ENCODE measurements at regions not wholly inside any gene's neighbourhood (a gene's known extent, or its start where the extent isn't known, plus 50 kb on each side); places are given as distances from the start of the nearest gene placed in this dataset.

- no peaks in the 10 kb centered on the region for H3K36me3 ChIP-seq
- no peaks in the 10 kb centered on the region for H3K9me3 ChIP-seq
- no peak for TF ChIP-seq CTCF (IDR thresholded peaks at IDR 0.05; ENCODE audit: low read depth, low read length)
- no peak for DNase-seq
- no peaks in the 10 kb centered on the region for H3K27me3 ChIP-seq
- H3K4me3 ChIP-seq (ENCODE audit: low read depth, low read length), result no peak overlapping the region
- peaks cover under 1% of the 10 kb centered on the region for H3K4me1 ChIP-seq
Observed at GRCh38 chr9:135017899-135018298, 69.6 kb upstream of the OLFM1 start.

GRCh38 chr9:135018306-135018915 is 69.1 kb upstream of the OLFM1 start:
- H3K27me3 ChIP-seq, result no peaks in the 10 kb centered on the region
- H3K9me3 ChIP-seq, result no peaks in the 10 kb centered on the region
- no peaks in the 10 kb centered on the region for H3K36me3 ChIP-seq
- H3K4me1 ChIP-seq, result peaks cover 5% of the 10 kb centered on the region
- DNase-seq, result no peak
- H3K4me3 ChIP-seq (ENCODE audit: low read depth, low read length), result no peak overlapping the region
- no peak for TF ChIP-seq CTCF (IDR thresholded peaks at IDR 0.05; ENCODE audit: low read depth, low read length)

- TF ChIP-seq CTCF (IDR thresholded peaks at IDR 0.05; ENCODE audit: low read depth, low read length), result no peak
- Histone ChIP-seq H3K27me3 (no peaks in the 10 kb centered on the region), H3K36me3 (no peaks in the 10 kb centered on the region), H3K4me1 (peaks cover 12% of the 10 kb centered on the region), H3K9me3 (no peaks in the 10 kb centered on the region), H3K4me3 (ENCODE audit: low read depth, low read length) (no peak overlapping the region)
- DNase-seq, result no peak
Observed at GRCh38 chr9:135019224-135019623, 68.2 kb upstream of the OLFM1 start.

GRCh38 chr9:135020481-135021392 is 66.7 kb upstream of the OLFM1 start:
- Histone ChIP-seq H3K9me3 (no peaks in the 10 kb centered on the region), H3K4me3 (ENCODE audit: low read depth, low read length) (no peak overlapping the region), H3K27me3 (no peaks in the 10 kb centered on the region), H3K36me3 (no peaks in the 10 kb centered on the region), H3K4me1 (peaks cover 12% of the 10 kb centered on the region)
- no peak for TF ChIP-seq CTCF (IDR thresholded peaks at IDR 0.05; ENCODE audit: low read depth, low read length)
- no peak for DNase-seq

- H3K4me3 ChIP-seq (ENCODE audit: low read depth, low read length), result no peak overlapping the region
- TF ChIP-seq CTCF (IDR thresholded peaks at IDR 0.05; ENCODE audit: low read depth, low read length), result no peak
- H3K9me3 ChIP-seq, result no peaks in the 10 kb centered on the region
- DNase-seq, result no peak
- no peaks in the 10 kb centered on the region for H3K27me3 ChIP-seq
- H3K4me1 ChIP-seq, result peaks cover 12% of the 10 kb centered on the region
- no peaks in the 10 kb centered on the region for H3K36me3 ChIP-seq
Observed at GRCh38 chr9:135021393-135021789, 66.1 kb upstream of the OLFM1 start.
